T-helper 1 cell (primary cell): ENCODE measurements at regions not wholly inside any gene's neighbourhood (a gene's known extent, or its start where the extent isn't known, plus 50 kb on each side); places are given as distances from the start of the nearest gene placed in this dataset.

Source experiments
- DNase-seq, 5 donors: peaks; one replicate each; pipeline ENCODE4 v3.0.0-alpha.2; 2012 to 2020

GRCh38 chr2:225340923-225341322, 58.6 kb upstream of the NYAP2 start:
- no peak for DNase-seq

- DNase-seq, result no peak
These were observed 62.3 kb upstream of the NYAP2 start for GRCh38 chr2:225337183-225337582.

GRCh38 chr2:225334514-225334913, 65.0 kb upstream of the NYAP2 start:
- DNase-seq, result no peak

GRCh38 chr2:225328192-225328591, 71.3 kb upstream of the NYAP2 start:
- no peak for DNase-seq

GRCh38 chr2:225326969-225327368, 72.5 kb upstream of the NYAP2 start:
- DNase-seq, result no peak

GRCh38 chr2:225319872-225320271, 79.6 kb upstream of the NYAP2 start:
- DNase-seq, result no peak

- DNase-seq, result no peak
These were observed 81.1 kb upstream of the NYAP2 start for GRCh38 chr2:225318440-225318839.

- DNase-seq, result no peak
These were observed 82.3 kb upstream of the NYAP2 start for GRCh38 chr2:225317186-225317585.

- no peak for DNase-seq
These were observed 88.8 kb upstream of the NYAP2 start for GRCh38 chr2:225310745-225311144.

GRCh38 chr2:225309516-225309915, 90.0 kb upstream of the NYAP2 start:
- no peak for DNase-seq

GRCh38 chr2:225296951-225297350, 102.6 kb upstream of the NYAP2 start:
- no peak for DNase-seq

- DNase-seq, result no peak
These were observed 104.4 kb upstream of the NYAP2 start for GRCh38 chr2:225295102-225295501.

- DNase-seq, result no peak
These were observed 105.9 kb upstream of the NYAP2 start for GRCh38 chr2:225293638-225294037.

- DNase-seq, result no peak
These were observed 108.6 kb upstream of the NYAP2 start for GRCh38 chr2:225290757-225291400.

- DNase-seq, result no peak
These were observed 109.9 kb upstream of the NYAP2 start for GRCh38 chr2:225289659-225290058.

- no peak for DNase-seq
These were observed 110.5 kb upstream of the NYAP2 start for GRCh38 chr2:225288986-225289385.

GRCh38 chr2:225282858-225283710, 116.4 kb upstream of the NYAP2 start:
- peak in 2 of 5 donors; percentile 3 to 19 for DNase-seq

- no peak for DNase-seq
These were observed 123.3 kb upstream of the NYAP2 start for GRCh38 chr2:225276207-225276606.

- no peak for DNase-seq
These were observed 124.1 kb upstream of the NYAP2 start for GRCh38 chr2:225275443-225275842.

- DNase-seq, result no peak
These were observed 124.8 kb upstream of the NYAP2 start for GRCh38 chr2:225274751-225275150.

GRCh38 chr2:225272173-225272572, 127.3 kb upstream of the NYAP2 start:
- no peak for DNase-seq

GRCh38 chr2:225270861-225271260, 128.6 kb upstream of the NYAP2 start:
- peak in 1 of 5 donors; percentile 19 for DNase-seq

GRCh38 chr2:225270053-225270452, 129.5 kb upstream of the NYAP2 start:
- no peak for DNase-seq

- no peak for DNase-seq
These were observed 145.1 kb upstream of the NYAP2 start for GRCh38 chr2:225254363-225254762.
